ENCODE measurements at regions not wholly inside any gene's neighbourhood (a gene's known extent, or its start where the extent isn't known, plus 50 kb on each side); places are given as distances from the start of the nearest gene placed in this dataset.

DNA sequence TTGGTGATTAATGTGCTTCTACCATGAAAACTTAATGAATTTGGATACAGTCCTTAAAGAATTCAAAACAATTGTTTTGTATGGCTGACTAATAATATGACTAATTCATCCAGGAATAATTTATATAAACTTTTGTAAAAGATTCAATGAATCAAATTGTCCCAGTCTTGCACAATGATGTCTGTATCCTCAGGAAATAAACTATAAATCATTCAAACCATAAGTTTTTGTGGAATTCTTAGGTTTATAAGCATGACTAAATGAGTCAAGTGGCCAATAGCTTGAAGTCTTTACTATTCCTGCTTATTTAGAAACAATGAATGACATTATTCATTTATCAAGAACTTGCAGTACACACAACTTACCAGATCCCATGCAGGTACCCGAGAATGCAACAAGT lies 935.0 kb upstream of the INTU start:
- intact Hi-C loops (cut with micrococcal nuclease) = loop anchor here (1.0 kb wide), 1 partner anchor 153 kb away; no protein-coding TSS in a partner anchor
- CTCF ChIA-PET = no interaction called here

GRCh38 chr4:126698224-126698623 lies 934.5 kb upstream of the INTU start:
- POLR2A ChIA-PET = no interaction called here
- H3K4me1 ChIP-seq (ENCODE audit: control insufficient read depth, extremely low read depth, insufficient read depth, low read length) = peaks cover 17% of the 10 kb centered on the region
- no peaks in the 10 kb centered on the region for H3K27me3 ChIP-seq (ENCODE audit: control insufficient read depth in 2 of 2, insufficient read depth in 2 of 2, low read length in 2 of 2)
- no peak overlapping the region for H3K4me3 ChIP-seq (replicated peaks in 1 of 3; ENCODE audit: insufficient read depth in 1 of 3, low read depth in 1 of 3, low read length in 3 of 3)
- peak overlapping the region; percentile 11 for H3K27ac ChIP-seq (ENCODE audit: insufficient read depth, low read depth, low read length)
- no peaks in the 10 kb centered on the region for H3K9me3 ChIP-seq (replicated peaks; ENCODE audit: control insufficient read depth, insufficient read depth, low read length)
- dilution Hi-C loops (cut with MboI; ENCODE audit: extremely low pct_ligation_motif_present, low sequenced_read_pairs) (no loop called here), intact Hi-C loops (cut with micrococcal nuclease) (no loop called here)
- H3K4me2 ChIP-seq (ENCODE audit: insufficient read depth, low read length) = no peak overlapping the region
- CTCF ChIA-PET = no interaction called here
- DNase-seq (ENCODE audit: low read depth, low spot score) = no peak
- H3K36me3 ChIP-seq (ENCODE audit: control insufficient read depth in 2 of 2, extremely low read depth in 1 of 2, insufficient read depth in 2 of 2, low read length in 2 of 2) = no peaks in the 10 kb centered on the region
- H3K79me2 ChIP-seq (ENCODE audit: control insufficient read depth, insufficient read depth, low read length) = no peaks in the 10 kb centered on the region
- TF ChIP-seq JUN (IDR thresholded peaks at IDR 0.05; ENCODE audit: borderline replicate concordance, insufficient read depth, insufficient read length, low read depth) (no peak), EZH2 (IDR thresholded peaks at IDR 0.05; ENCODE audit: borderline replicate concordance, low read depth, low read length, severe bottlenecking) (no peak), GATA2 (IDR thresholded peaks at IDR 0.05; ENCODE audit: insufficient read depth, insufficient read length, low read depth, low read length) (no peak), POLR2AphosphoS5 (IDR thresholded peaks at IDR 0.05; ENCODE audit: insufficient read depth, low read depth, low read length) (no peak), FOS (IDR thresholded peaks at IDR 0.05; ENCODE audit: borderline replicate concordance, insufficient read depth, low read length) (no peak)
- TF ChIP-seq, protein P1, sequence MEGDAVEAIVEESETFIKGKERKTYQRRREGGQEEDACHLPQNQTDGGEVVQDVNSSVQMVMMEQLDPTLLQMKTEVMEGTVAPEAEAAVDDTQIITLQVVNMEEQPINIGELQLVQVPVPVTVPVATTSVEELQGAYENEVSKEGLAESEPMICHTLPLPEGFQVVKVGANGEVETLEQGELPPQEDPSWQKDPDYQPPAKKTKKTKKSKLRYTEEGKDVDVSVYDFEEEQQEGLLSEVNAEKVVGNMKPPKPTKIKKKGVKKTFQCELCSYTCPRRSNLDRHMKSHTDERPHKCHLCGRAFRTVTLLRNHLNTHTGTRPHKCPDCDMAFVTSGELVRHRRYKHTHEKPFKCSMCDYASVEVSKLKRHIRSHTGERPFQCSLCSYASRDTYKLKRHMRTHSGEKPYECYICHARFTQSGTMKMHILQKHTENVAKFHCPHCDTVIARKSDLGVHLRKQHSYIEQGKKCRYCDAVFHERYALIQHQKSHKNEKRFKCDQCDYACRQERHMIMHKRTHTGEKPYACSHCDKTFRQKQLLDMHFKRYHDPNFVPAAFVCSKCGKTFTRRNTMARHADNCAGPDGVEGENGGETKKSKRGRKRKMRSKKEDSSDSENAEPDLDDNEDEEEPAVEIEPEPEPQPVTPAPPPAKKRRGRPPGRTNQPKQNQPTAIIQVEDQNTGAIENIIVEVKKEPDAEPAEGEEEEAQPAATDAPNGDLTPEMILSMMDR (IDR thresholded peaks at IDR 0.05; ENCODE audit: extremely low read depth in 1 of 2, insufficient read depth in 1 of 2, low read depth in 1 of 2, low read length in 2 of 2) = no peak
- TF ChIP-seq, protein P2, sequence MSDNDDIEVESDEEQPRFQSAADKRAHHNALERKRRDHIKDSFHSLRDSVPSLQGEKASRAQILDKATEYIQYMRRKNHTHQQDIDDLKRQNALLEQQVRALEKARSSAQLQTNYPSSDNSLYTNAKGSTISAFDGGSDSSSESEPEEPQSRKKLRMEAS (IDR thresholded peaks at IDR 0.05; ENCODE audit: insufficient read depth, insufficient read length) = no peak
- no peaks in the 10 kb centered on the region for H4K20me1 ChIP-seq (replicated peaks; ENCODE audit: control insufficient read depth, extremely low read depth, insufficient read depth, low read length)
- no peaks in the 10 kb centered on the region for H3K9me1 ChIP-seq (replicated peaks; ENCODE audit: control insufficient read depth, extremely low read depth, insufficient read depth, low read length)
- no peak for FAIRE-seq
- no peak overlapping the region for H3K9ac ChIP-seq (replicated peaks; ENCODE audit: extremely low read depth, insufficient read depth, low read length)
- no TSS peak for BruUV-seq (replicated peaks)
- H2AFZ ChIP-seq (ENCODE audit: low read depth, low read length) = no peak overlapping the region

More for the DNA sequence above, 935.0 kb upstream of the INTU start:
- no peak overlapping the region for H2AFZ ChIP-seq (ENCODE audit: low read depth, low read length)
- no peaks in the 10 kb centered on the region for H3K79me2 ChIP-seq (ENCODE audit: control insufficient read depth, insufficient read depth, low read length)
- no peak overlapping the region for H3K4me3 ChIP-seq (replicated peaks in 1 of 3; ENCODE audit: insufficient read depth in 1 of 3, low read depth in 1 of 3, low read length in 3 of 3)
- H3K9ac ChIP-seq (replicated peaks; ENCODE audit: extremely low read depth, insufficient read depth, low read length) = no peak overlapping the region
- H3K27ac ChIP-seq (ENCODE audit: insufficient read depth, low read depth, low read length) = no peak overlapping the region
- H3K36me3 ChIP-seq (ENCODE audit: control insufficient read depth in 2 of 2, extremely low read depth in 1 of 2, insufficient read depth in 2 of 2, low read length in 2 of 2) = no peaks in the 10 kb centered on the region
- H3K4me1 ChIP-seq (ENCODE audit: control insufficient read depth, extremely low read depth, insufficient read depth, low read length) = peaks cover 17% of the 10 kb centered on the region
- dilution Hi-C loops (cut with MboI; ENCODE audit: extremely low pct_ligation_motif_present, low sequenced_read_pairs) = no loop called here
- no TSS peak for BruUV-seq (replicated peaks)
- TF ChIP-seq FOS (IDR thresholded peaks at IDR 0.05; ENCODE audit: borderline replicate concordance, insufficient read depth, low read length) (peak; percentile 76), EZH2 (IDR thresholded peaks at IDR 0.05; ENCODE audit: borderline replicate concordance, low read depth, low read length, severe bottlenecking) (no peak), POLR2A (IDR thresholded peaks at IDR 0.05; ENCODE audit: low read depth, low read length) (no peak), GATA2 (IDR thresholded peaks at IDR 0.05; ENCODE audit: insufficient read depth, insufficient read length, low read depth, low read length) (no peak), POLR2AphosphoS5 (IDR thresholded peaks at IDR 0.05; ENCODE audit: insufficient read depth, low read depth, low read length) (no peak)
- FAIRE-seq = no peak
- no peaks in the 10 kb centered on the region for H3K27me3 ChIP-seq (ENCODE audit: control insufficient read depth in 2 of 2, insufficient read depth in 2 of 2, low read length in 2 of 2)
- POLR2A ChIA-PET = no interaction called here
- no peaks in the 10 kb centered on the region for H3K9me3 ChIP-seq (replicated peaks; ENCODE audit: control insufficient read depth, insufficient read depth, low read length)
- no peaks in the 10 kb centered on the region for H3K9me1 ChIP-seq (replicated peaks; ENCODE audit: control insufficient read depth, extremely low read depth, insufficient read depth, low read length)
- H3K4me2 ChIP-seq (ENCODE audit: insufficient read depth, low read length) = no peak overlapping the region
- no peaks in the 10 kb centered on the region for H4K20me1 ChIP-seq (replicated peaks; ENCODE audit: control insufficient read depth, extremely low read depth, insufficient read depth, low read length)
- peak; percentile 72 for DNase-seq (ENCODE audit: low read depth, low spot score)
